ENCODE measurements at regions not wholly inside any gene's neighbourhood (a gene's known extent, or its start where the extent isn't known, plus 50 kb on each side); places are given as distances from the start of the nearest gene placed in this dataset.

DNA sequence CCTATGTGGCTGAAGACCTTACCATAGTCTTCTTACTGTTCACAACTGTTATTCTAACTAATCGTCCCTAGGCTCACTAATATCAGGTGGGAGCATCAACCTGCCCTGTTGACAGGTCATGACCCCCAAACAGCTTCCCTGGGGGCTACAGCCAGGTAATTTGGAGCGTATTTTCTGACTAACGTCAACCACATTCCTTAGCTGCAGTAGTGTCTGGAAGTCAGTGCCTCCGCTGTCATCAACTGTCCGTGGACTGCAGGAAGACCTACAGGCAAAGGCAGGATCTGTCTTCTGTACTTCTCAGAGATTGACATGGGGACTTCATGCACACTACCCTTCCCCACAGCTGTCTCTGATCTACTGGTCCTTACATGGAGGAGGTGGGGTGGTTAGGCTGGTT, 456.9 kb downstream of the BCL11A start:
- no peak for DNase-seq (ENCODE audit: low spot score)

DNA sequence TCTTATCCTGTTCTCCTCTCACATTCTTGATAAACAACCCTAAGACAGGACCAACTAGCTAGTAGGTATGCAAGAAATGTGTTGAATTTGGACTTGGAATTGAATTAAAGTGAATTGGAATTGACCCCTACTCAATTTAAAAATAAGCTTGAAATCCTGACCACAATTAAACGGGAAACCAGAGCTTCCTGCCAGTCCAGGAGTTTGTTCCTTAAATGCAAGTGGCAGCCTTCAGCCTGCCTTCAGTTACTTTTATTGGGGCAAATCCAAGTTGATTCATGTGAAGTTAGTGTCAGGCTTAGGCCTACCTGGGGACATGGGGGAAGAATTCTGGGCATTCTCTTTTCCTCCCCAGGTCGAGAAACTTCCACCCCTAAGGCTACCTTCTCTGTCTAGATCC, 457.6 kb downstream of the BCL11A start:
- DNase-seq (ENCODE audit: low spot score): no peak

DNA sequence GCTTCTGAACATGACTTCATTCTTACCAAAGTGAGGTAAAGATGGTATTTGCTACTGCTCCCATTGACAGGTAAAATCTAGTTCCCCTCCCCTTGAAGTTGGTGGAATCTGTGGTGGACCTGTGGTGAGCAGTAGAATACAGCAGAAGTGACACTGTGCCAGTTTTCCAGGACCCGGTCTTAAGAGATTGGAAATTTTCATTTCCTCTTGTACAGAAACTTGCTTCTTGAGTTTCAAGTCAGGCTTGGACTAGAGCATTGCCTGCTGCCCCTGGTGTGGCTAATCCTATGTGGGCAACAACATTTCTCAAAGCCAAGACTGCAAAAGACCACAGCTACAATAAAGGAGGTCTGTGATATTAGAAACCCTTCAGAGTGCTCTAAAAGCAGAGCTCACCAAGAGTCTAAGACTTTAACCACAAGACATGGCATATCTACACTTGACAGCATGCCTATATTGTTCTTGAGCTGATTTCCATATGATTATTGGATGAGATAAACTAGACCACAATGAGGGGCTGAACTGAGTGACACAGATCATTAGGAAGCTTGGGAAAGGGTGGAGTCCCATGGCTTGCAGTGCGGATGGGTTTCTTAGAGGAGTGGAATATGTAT, 458.1 kb downstream of the BCL11A start:
- DNase-seq (ENCODE audit: low spot score): peak; percentile 23

DNA sequence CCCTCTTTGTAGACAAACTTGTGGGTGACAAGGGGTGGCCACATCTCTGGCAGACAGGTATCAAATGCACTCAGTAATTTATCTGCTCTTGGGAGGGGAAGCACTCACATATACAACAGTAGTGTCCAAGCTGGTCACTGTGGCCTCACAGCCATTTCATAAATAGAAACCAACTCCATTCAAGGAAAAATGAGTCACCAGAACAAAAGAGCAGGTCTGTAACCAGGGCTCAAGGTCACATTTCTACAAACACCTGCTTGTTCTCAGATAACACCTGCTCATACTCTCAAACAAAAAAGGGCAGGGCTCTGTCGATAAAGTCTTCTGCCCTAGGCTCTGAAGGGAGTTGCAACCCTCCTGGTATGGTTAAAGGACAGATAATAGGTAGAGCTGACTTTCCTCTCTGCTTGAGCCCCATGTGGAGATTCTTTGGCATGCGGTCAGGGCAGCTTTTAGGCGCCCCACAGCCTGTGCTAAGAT, 459.0 kb downstream of the BCL11A start:
- DNase-seq (ENCODE audit: low spot score): peak; percentile 99

DNA sequence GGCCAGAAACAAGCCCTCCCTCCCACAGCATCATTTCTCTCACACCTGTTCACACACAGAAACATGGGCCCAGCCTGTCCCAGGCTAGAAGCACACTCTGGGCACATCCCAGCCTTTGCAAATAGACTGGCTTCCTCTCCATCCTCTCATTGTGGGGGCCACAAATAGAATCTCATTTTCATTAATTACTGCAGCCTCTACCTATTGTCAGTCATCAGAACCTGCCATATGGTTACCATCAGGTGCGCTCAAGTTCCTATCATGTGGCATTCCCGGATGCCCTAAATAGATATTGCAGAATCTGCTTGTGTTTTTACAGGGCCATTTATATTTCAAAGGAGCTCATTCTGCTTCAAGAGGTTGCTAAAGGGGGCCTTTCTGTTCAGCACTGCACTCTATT, 460.7 kb downstream of the BCL11A start:
- no peak for DNase-seq (ENCODE audit: low spot score)

DNA sequence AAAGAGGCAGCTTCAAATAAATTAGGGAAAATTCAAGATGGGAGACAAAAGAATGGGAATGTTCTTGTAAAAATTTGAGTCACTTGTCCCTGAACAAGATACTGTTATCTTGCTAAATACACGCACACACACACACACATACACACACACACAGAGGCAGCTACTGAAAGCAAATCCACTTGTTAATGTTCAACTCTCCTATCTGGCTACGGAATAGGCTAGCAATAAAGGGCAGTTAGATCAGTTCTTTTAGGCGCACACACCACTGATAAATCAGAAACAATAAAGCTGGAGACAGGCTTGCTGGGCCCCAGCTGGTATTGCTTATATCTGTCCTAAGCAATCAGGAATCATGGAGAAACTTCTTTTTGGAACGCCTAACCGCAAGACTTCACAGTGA, 461.6 kb downstream of the BCL11A start:
- peak; percentile 42 for DNase-seq (ENCODE audit: low spot score)

DNA sequence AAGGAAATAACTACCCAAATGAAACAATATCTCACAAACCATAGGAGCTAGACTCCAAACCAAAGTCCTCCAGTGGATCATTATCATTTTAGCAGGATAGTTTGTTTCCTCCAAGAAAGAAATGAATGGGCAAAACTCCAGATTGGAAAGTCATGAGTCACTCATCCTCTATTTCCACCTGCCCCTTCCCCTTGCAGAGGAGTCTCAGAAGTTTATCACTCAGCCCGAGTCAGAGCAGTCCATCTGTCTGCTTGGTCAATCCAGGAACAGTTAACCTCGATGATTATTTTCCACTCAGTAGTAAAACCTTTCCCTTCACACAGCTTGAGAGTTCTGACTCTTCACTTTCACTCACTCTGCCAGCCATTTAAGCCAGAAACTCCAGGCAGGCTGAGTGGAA, 462.2 kb downstream of the BCL11A start:
- DNase-seq (ENCODE audit: low spot score): no peak

DNA sequence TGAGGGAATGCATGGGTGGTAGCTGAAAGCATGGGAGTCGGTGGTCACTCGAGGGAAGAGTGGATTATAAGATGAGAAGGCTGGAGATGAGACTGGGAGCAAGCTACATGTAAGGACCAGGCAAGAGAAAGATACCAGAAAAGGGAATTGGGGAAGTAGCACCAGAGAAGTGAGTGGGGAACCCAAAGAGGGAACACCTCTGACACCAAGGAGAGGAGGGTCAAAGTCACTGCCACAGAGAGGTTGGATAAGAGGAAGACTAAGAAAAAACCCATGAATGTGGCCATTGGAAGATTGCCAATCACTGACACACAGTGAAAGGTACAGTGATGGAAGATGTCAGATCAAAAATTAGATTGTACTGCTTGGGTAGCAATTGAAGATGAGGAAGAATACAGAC, 473.9 kb downstream of the BCL11A start:
- no peak for DNase-seq (ENCODE audit: low spot score)

DNA sequence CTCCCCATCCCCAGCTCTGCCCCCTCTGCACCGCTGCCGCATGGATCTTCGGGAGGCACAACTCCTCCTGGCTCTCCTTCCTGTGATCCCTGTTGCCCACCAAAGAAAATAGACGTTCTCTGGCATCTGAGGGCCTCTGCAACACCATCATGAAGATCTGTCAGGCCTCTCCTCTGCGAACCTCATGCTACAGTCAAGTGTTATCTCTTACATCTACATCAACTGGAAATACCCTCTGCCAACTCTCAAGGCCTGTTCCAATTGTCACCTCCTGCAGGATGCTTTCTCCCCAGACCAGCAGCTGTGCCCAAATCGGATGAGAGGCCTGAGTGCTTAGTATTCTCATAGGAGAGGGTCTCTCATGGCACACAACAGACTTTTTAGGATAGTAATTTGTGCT, 478.4 kb downstream of the BCL11A start:
- no peak for DNase-seq (ENCODE audit: low spot score)

DNA sequence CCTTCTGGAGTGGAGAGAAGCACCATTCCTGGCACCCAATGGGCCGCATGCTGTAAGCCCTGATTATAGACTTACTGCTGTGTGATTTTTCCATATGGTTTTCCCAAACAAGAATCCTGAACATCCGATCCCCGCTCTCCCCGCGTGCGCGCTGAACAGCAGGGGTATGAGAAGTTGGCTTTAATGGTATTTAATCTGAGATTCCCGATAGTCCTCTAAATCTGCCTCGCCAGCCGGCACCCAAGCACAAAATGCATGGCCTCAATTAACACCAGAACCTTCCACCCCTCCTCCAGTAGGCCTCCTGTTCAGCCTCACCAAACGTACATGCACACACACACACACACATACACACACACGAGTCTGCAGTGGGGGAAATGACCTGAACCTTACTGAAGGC, 480.3 kb downstream of the BCL11A start:
- no peak for DNase-seq (ENCODE audit: low spot score)

DNA sequence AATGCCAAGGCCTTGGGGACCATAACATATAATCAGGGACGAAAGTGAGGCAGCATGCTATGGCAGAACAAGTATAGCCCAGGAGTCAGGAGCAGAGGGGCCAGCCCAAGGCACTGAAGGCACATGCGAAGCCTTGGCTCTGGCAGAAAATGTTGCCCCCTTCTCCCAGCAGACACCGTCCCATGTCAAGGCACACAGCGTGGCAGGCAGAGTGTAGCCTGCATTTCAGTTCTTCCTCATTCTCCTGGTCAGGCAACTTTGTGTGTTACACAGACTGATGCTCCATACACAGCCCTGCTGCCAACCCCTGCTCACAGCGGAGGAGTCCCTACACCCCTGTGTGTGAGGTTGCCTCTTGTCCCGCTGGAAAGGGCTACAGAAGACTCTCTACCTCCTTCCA, 480.8 kb downstream of the BCL11A start:
- DNase-seq (ENCODE audit: low spot score): no peak

DNA sequence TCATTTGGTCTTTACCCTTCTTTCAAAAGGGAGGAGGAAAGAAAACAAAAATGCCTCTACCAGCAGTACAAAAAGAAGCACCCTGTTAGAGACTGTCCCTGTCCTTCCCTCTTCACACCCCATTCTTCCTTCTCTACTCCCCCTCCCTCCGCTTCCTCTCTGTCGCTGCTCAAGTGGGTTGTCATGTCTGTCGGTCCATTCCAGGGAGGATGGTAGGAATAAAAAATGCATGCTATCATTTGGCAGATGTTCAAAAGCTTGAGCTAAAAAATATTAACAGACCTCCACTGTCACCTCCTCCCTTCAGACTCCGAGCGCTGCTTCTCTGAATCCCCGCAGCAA, 482.0 kb downstream of the BCL11A start:
- DNase-seq (ENCODE audit: low spot score): no peak

DNA sequence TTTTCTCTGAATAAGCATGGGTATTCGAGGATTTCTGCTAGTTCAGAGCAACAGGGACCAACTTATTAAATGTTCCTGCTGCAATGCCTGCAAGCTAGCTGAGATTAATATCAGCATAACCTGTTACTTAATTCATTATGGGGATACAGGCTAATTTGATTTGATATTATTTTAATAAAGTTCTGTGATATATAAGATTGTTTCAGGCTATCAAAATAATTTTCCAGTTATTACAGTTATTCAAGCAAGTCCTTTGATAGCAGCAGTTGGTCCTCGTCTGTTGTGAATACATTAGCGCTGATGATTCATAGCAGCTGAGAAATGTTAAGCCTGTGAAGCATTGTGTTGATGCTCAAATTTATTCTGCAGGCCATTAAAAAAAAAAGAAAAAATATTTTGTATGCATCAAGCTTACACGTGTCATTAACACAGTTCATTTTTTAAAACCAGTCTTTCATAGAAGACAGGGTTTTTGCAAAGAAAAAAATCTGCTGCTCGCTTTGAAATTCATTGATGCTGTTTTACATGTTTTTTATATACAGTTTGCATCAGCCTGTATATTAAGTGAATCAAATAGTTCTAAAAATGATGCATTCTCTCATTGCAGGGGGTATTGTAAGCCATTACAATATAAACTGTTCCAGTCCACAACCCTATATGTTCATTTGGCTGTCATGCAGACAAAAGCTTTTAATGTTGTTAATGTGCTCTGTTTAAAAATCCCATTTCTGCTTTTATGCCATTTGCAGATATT, 482.5 kb downstream of the BCL11A start:
- DNase-seq (ENCODE audit: low spot score): peak; percentile 20

DNA sequence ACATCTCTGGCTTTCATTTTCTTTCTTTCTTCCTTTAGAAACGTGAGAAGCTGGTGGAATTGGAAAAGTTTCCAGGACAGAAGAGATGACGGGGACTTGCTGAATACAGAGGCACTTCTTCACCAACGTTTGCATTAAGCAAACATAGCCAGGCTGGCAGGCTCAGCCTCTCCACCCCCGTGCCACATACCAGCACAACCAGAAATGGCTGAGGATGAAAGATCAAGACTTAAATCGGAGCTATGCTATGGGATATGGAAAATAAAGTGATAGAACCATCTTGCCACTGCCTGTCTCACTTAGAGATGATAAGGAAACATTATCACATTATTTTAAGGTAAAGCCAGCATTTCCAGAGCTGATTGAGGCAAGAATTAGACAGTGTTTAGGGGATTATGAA, 483.3 kb downstream of the BCL11A start:
- DNase-seq (ENCODE audit: low spot score): peak; percentile 8

DNA sequence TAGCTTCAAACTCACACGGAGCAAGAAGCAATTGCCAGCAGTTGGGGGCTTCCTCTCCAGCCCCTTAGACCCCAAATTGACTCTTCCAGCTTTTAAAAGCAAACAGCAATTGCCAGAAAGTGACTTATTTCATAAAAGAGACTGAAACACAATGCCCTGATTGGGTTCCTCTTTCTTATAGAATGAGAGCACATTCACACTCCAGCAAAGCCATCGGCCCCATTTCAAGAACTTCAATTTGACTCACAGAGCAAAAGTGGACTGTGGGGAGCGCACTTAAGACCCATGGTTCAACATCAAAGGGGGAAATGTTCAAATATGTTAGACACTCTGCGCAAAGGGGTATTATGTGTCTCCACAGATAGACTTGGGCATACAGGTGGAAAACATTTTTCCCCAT, 484.7 kb downstream of the BCL11A start:
- no peak for DNase-seq (ENCODE audit: low spot score)

DNA sequence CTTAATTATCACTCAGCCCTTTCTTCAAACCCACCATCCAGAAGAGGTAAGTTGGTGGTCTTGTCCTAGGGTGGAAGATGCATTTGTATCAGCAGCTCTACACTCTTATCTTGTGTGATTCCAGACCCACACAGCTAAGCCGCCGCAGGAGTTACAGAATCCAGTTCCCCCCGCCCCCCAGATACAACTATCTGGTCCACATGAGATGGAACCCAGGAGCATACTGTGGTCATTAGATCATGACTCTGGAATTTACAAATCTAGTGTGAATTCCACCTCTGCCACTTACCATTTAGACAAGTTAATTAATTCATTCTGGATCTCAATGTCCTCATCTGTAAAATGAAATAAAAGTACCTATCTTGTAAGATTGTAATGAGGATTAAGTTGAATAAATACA, 486.4 kb downstream of the BCL11A start:
- DNase-seq (ENCODE audit: low spot score): no peak

DNA sequence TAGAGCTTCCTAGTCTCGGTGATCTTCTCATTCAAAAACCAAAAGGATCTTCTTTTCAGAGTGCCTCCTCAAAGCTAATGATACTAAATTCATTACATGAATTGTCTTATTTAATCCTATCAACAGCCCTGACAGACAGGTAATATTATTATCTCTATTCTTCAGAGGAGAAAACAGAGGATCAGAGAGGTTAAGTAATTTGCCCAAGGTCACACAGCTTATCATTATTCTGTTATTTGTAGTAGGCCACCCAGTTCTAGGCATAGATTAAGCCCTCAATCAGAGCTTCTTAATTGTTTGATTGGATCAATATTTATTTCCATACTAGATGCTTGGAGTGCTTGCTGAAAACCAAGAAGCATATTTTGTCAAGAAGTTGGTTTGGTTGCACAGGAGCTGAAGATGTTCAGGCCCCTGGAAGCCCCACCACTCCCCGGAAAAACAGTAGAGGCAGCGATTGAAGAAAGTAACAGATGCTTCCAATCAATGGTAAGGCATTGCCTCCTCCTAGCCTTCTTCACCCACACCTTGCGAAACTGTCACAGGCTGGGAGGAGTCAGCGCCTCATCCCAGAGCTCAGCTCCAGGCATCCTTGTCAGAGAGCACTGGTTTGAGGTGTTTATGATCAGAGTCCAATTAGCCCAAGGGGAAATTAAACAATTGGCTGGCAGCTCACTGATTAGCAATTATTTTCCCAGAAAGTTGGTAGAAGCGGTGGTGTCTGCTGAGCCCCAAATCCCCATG, 487.2 kb downstream of the BCL11A start:
- no peak for DNase-seq (ENCODE audit: low spot score)

DNA sequence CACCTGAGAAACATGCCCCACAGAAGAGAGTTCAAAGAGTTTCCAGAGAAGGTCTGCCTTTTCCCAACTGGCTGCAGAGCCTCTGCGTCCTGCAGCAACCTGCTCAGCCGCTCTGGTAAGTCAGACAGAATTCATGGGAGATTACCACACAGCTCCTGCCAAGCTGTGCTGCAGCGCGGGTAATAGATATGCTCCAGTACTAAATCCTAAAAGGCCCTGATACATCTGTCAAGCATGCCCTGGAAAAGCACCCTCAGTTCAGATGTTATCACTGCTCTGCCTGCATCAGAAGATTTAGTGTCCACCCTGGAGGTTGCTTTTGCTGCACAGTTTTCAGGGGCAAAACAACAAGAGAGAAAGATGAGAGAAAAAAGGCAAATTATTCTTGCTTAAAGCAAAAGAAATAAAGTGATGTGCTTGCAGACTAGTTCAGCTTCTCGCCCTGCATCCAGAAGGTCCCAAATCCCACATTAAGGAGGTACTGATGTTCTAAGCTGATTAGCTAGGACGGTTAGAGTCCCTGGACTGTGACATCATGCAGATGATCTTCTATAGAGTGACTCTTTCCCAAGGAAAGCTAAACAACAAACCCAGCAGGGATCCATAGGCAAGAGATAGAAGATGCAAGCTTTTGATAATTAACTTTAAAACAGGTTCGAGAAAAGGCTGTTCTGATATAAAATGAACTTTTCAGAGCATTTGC, 488.6 kb downstream of the BCL11A start:
- no peak for DNase-seq (ENCODE audit: low spot score)

DNA sequence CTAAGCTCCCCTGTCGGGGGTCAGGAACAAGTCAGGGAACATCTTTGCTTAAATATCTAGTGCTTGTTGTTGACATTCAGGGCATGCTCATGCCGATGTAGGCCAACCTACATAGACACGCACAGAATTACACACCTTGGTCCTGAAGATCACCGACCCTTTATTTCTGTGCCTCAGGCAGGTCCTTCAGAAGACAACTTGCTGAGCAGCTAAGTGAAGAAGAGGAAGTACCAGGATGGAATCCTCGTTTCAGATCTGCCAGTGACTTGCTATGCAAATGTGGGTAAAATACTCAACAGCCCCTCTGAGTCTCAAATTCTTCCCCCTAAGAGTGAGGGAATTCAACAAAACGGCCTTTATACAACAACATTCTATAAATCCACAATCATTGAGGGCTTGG, 494.7 kb downstream of the BCL11A start:
- no peak for DNase-seq (ENCODE audit: low spot score)

DNA sequence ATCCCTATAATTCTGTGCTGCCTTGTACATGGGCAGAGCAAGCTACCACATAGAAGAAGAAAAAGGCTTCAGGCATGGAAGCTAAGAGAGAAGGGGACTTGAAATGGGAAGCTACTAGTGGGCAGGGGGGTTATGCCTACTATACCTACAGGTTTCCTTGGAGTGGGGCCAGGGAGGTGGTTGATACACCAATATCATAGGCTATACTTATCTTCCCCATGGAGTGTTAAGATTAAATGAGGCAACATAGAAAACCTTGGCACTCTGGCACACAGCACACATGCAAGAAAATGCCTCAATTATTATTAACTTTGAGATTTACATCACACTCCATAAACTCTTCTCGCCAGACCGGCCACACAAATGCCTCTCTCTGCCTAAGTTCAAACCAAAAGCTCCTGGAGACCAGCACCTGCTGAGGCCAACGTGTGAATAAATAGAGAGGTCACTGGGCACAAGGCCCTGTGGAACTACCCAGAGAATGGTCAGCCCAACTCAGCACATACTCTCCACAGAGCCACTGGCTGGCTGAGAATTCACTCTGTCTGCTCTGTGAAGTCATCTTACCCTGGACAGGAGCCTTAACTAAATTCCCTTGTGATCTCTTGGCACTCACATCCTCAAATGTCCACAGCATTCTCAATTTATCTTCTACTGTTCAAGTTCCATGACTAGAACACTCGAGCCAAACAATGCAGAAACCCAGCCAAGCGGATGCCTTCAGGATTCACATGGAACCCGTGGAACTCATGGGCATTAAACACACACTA, 498.7 kb downstream of the BCL11A start:
- DNase-seq (ENCODE audit: low spot score): no peak

DNA sequence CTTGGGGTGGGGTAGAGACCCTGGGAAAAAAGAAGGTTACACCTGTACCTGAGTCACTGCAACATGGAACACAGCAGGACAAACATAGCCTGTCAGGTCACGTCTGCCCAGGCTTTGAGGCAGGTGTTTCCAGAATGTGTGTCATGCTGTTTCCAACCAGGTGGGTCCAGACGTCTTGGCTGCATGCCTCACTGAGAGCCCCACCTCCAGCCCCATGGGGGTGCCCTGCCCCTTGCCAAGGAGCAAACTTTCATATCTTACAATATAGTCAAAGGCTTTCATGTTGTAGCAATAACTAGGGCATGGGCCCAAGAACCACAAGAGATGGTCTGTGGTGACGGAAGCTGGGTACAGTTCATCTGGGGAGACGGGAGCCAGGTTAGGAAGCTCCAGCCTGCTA, 499.7 kb downstream of the BCL11A start:
- no peak for DNase-seq (ENCODE audit: low spot score)

DNA sequence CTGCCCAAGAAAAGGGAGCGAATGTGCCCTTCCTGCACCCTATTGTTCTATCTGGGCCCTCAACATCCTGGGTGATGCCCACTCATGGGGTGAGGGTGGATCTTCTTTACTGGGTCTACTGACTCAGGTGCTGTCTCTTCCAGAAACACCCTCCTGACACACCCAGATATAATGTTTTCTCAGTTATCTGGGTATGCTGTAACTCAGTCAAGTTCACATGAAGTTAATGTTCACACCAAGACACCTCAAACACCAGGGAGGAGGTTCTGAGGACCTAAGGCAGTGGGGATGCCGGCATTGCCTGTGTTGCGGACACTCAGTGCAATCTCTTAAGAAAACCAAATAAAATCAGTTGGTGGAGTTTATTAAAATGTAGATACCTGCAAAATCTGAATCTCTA, 500.9 kb downstream of the BCL11A start:
- DNase-seq (ENCODE audit: low spot score): no peak
